ENCODE measurements at regions not wholly inside any gene's neighbourhood (a gene's known extent, or its start where the extent isn't known, plus 50 kb on each side); places are given as distances from the start of the nearest gene placed in this dataset.
"Not testable (repeated sequence)": the region's sequence is repeated elsewhere in the genome, so short reads cannot be mapped to it uniquely, and the experiment has no call there.

- no peak for DNase-seq (ENCODE audit: low read depth in 2 of 2)
Measured at GRCh38 chr9:18281291-18281690, 192.7 kb upstream of the ADAMTSL1 start.

- DNase-seq (ENCODE audit: low read depth in 2 of 2) = no peak
Measured at GRCh38 chr9:18294229-18294628, 179.7 kb upstream of the ADAMTSL1 start.

- no peak for DNase-seq (ENCODE audit: low read depth in 2 of 2)
Measured at GRCh38 chr9:18296702-18297055, 177.3 kb upstream of the ADAMTSL1 start.

GRCh38 chr9:18297056-18297841 lies 176.7 kb upstream of the ADAMTSL1 start:
- no peak for DNase-seq (ENCODE audit: low read depth in 2 of 2)

GRCh38 chr9:18299449-18299848 lies 174.5 kb upstream of the ADAMTSL1 start:
- DNase-seq (ENCODE audit: low read depth in 2 of 2) = no peak

- not testable (repeated sequence) for DNase-seq (ENCODE audit: low read depth in 2 of 2)
Measured at GRCh38 chr9:18305167-18305806, 168.7 kb upstream of the ADAMTSL1 start.

GRCh38 chr9:18314316-18314715 lies 159.6 kb upstream of the ADAMTSL1 start:
- DNase-seq (ENCODE audit: low read depth in 2 of 2) = no peak

- DNase-seq (ENCODE audit: low read depth in 2 of 2) = no peak
Measured at GRCh38 chr9:18317896-18318295, 156.1 kb upstream of the ADAMTSL1 start.

- DNase-seq (ENCODE audit: low read depth in 2 of 2) = no peak
Measured at GRCh38 chr9:18319918-18320445, 154.0 kb upstream of the ADAMTSL1 start.

- DNase-seq (ENCODE audit: low read depth in 2 of 2) = no peak
Measured at GRCh38 chr9:18324928-18325745, 148.8 kb upstream of the ADAMTSL1 start.

- DNase-seq (ENCODE audit: low read depth in 2 of 2) = not testable (repeated sequence)
Measured at GRCh38 chr9:18325746-18326011, 148.3 kb upstream of the ADAMTSL1 start.

- DNase-seq (ENCODE audit: low read depth in 2 of 2) = no peak
Measured at GRCh38 chr9:18327121-18327520, 146.8 kb upstream of the ADAMTSL1 start.

GRCh38 chr9:18330401-18331309 lies 143.3 kb upstream of the ADAMTSL1 start:
- DNase-seq (ENCODE audit: low read depth in 2 of 2) = no peak

GRCh38 chr9:18331310-18331684 lies 142.7 kb upstream of the ADAMTSL1 start:
- no peak for DNase-seq (ENCODE audit: low read depth in 2 of 2)

GRCh38 chr9:18331808-18332209 lies 142.1 kb upstream of the ADAMTSL1 start:
- DNase-seq (ENCODE audit: low read depth in 2 of 2) = no peak

GRCh38 chr9:18333157-18333556 lies 140.8 kb upstream of the ADAMTSL1 start:
- DNase-seq (ENCODE audit: low read depth in 2 of 2) = no peak

- DNase-seq (ENCODE audit: low read depth in 2 of 2) = no peak
Measured at GRCh38 chr9:18335825-18336224, 138.1 kb upstream of the ADAMTSL1 start.

- no peak for DNase-seq (ENCODE audit: low read depth in 2 of 2)
Measured at GRCh38 chr9:18338042-18338441, 135.9 kb upstream of the ADAMTSL1 start.

- no peak for DNase-seq (ENCODE audit: low read depth in 2 of 2)
Measured at GRCh38 chr9:18343784-18344183, 130.2 kb upstream of the ADAMTSL1 start.

- no peak for DNase-seq (ENCODE audit: low read depth in 2 of 2)
Measured at GRCh38 chr9:18346745-18347144, 127.2 kb upstream of the ADAMTSL1 start.

GRCh38 chr9:18347386-18348082 lies 126.4 kb upstream of the ADAMTSL1 start:
- no peak for DNase-seq (ENCODE audit: low read depth in 2 of 2)

Measured in stimulated activated CD4-positive, alpha-beta T cell treated with anti-CD3 and anti-CD28 coated beads, Interleukin-4, amount 100 ng/mL, for 48 hours (primary cell).